CD14-positive monocyte (primary cell): ENCODE measurements at regions not wholly inside any gene's neighbourhood (a gene's known extent, or its start where the extent isn't known, plus 50 kb on each side); places are given as distances from the start of the nearest gene placed in this dataset.

Source experiments
- DNase-seq, 3 donors: peaks; one replicate each; pipeline ENCODE4 v3.0.0-alpha.2; 2011 to 2022
- H2AFZ ChIP-seq: 2 replicates; pipeline ENCODE4 v1.6.0; 2012; ENCODE audit warnings: mild to moderate bottlenecking, low read depth, low read length, inconsistent platforms; ENCODE audit not compliant: insufficient read depth, poor library complexity, severe bottlenecking
- H3K27ac ChIP-seq, 2 donors: 1 replicate in 1 of 2; 2 replicates in 1 of 2; pipeline ENCODE4 v1.5.1; 2012 to 2013; ENCODE audit warnings: low read length in 2 of 2, control low read depth in 1 of 2, inconsistent platforms in 1 of 2, low read depth in 1 of 2, mild to moderate bottlenecking in 1 of 2
- H3K27me3 ChIP-seq, 2 donors: one replicate each; pipeline versions ENCODE4 v1.6.0 to v1.6.1; 2011 to 2013; ENCODE audit warnings: low read length in 2 of 2; ENCODE audit not compliant: control insufficient read depth in 2 of 2, insufficient read depth in 2 of 2
- H3K36me3 ChIP-seq, 2 donors: replicated peaks in 1 of 2; 1 replicate in 1 of 2; 2 replicates in 1 of 2; pipeline versions ENCODE4 v1.5.1 to v1.6.1; 2012 to 2013; ENCODE audit warnings: low read length in 2 of 2, control low read depth in 1 of 2, inconsistent platforms in 1 of 2, mild to moderate bottlenecking in 1 of 2; ENCODE audit not compliant: insufficient read depth in 2 of 2, control insufficient read depth in 1 of 2
- H3K4me1 ChIP-seq, 2 donors: 1 replicate in 1 of 2; 2 replicates in 1 of 2; pipeline versions ENCODE4 v1.5.1 to v1.6.1; 2012 to 2013; ENCODE audit warnings: low read length in 2 of 2, control low read depth in 1 of 2, inconsistent platforms in 1 of 2, mild to moderate bottlenecking in 1 of 2, moderate library complexity in 1 of 2; ENCODE audit not compliant: insufficient read depth in 2 of 2, control insufficient read depth in 1 of 2
- H3K4me2 ChIP-seq: replicated peaks from 2 replicates; pipeline ENCODE3; 2012; ENCODE audit warnings: low read length, moderate library complexity, mild to moderate bottlenecking; ENCODE audit not compliant: poor library complexity, severe bottlenecking; ENCODE audit errors: extremely low read depth
- H3K4me3 ChIP-seq, 3 experiments: fragments of 200-600 bp in 1 of 3; sonication (generic) in 1 of 3; replicated peaks in 1 of 3; 1 replicate in 2 of 3; 2 replicates in 1 of 3; pipeline ENCODE4 v1.5.1; 2011 to 2013; ENCODE audit warnings: low read length in 3 of 3, mild to moderate bottlenecking in 3 of 3, control low read depth in 2 of 3, low read depth in 2 of 3, inconsistent platforms in 1 of 3, moderate library complexity in 1 of 3
- H3K79me2 ChIP-seq: 2 replicates; pipeline ENCODE4 v1.6.0; 2012; ENCODE audit warnings: mild to moderate bottlenecking, control low read depth, inconsistent platforms, low read length, moderate library complexity; ENCODE audit not compliant: insufficient read depth
- H3K9ac ChIP-seq: 2 replicates; pipeline ENCODE4 v1.6.0; 2017; ENCODE audit warnings: low read length, mild to moderate bottlenecking; ENCODE audit not compliant: insufficient read depth, poor library complexity, severe bottlenecking
- H3K9me3 ChIP-seq, 2 donors: replicated peaks in 1 of 2; 1 replicate in 1 of 2; 2 replicates in 1 of 2; pipeline versions ENCODE4 v1.5.1 to v1.6.1; 2012 to 2013; ENCODE audit warnings: low read length in 2 of 2, control low read depth in 1 of 2; ENCODE audit not compliant: control insufficient read depth in 1 of 2, insufficient read depth in 1 of 2
- H4K20me1 ChIP-seq: 2 replicates; pipeline ENCODE4 v1.6.0; 2012; ENCODE audit warnings: mild to moderate bottlenecking, low read length, control low read depth, moderate library complexity; ENCODE audit not compliant: insufficient read depth
- H3K27ac Mint-ChIP-seq, 7 donors: one replicate each; pipeline ENCODE4 v1.8.0; 2020; ENCODE audit warnings: mild to moderate bottlenecking in 7 of 7, mixed read lengths in 7 of 7, moderate library complexity in 6 of 7, inconsistent platforms in 2 of 7
- H3K27me3 Mint-ChIP-seq, 3 donors: one replicate each; pipeline ENCODE4 v1.8.0; 2021 to 2022; ENCODE audit warnings: low read depth in 3 of 3, mild to moderate bottlenecking in 3 of 3, mixed read lengths in 3 of 3, moderate library complexity in 3 of 3, inconsistent platforms in 1 of 3
- H3K36me3 Mint-ChIP-seq, 2 donors: one replicate each; pipeline ENCODE4 v1.8.0; 2020; ENCODE audit warnings: mixed read lengths in 2 of 2, inconsistent platforms in 1 of 2, mild to moderate bottlenecking in 1 of 2
- H3K4me1 Mint-ChIP-seq: one replicate; pipeline ENCODE4 v1.8.0; 2020; ENCODE audit warnings: mild to moderate bottlenecking, mixed read lengths
- H3K4me3 Mint-ChIP-seq, 2 donors: one replicate each; pipeline ENCODE4 v1.8.0; 2020; ENCODE audit warnings: mild to moderate bottlenecking in 2 of 2, mixed read lengths in 2 of 2, moderate library complexity in 1 of 2
- H3K9me3 Mint-ChIP-seq, 7 donors: one replicate each; pipeline ENCODE4 v1.8.0; 2020 to 2022; ENCODE audit warnings: mixed read lengths in 7 of 7, mild to moderate bottlenecking in 6 of 7, moderate library complexity in 6 of 7, inconsistent platforms in 2 of 7
- CTCF ChIP-seq: fragments of 200-600 bp; IDR thresholded peaks from one replicate; pipeline ENCODE4 v1.8.0; 2022; ENCODE audit warnings: antibody characterized with exemption, mild to moderate bottlenecking
- WGBS: methylation state at CpG from one replicate; pipeline ENCODE4 v1.1.5; 2013; ENCODE audit warnings: missing lambda C conversion rate; ENCODE audit not compliant: insufficient coverage; 5-methylcytosine and 5-hydroxymethylcytosine counted together
- intact Hi-C, 2 donors: fragments of 100-400 bp; cut with micrococcal nuclease; formaldehyde crosslinking; loops; one replicate each; pipeline versions ENCODE4 v1.15.0 to v1.15.1; 2023

GRCh38 chr3:177561769-177562392 is 364.6 kb upstream of the TBL1XR1 start:
- Histone ChIP-seq H3K4me1 (no peaks in the 10 kb centered on the region), H3K36me3 (no peaks in the 10 kb centered on the region), H3K9ac (no peak overlapping the region), H3K4me2 (no peak overlapping the region), H2AFZ (no peak overlapping the region), H3K4me3 (no peak overlapping the region), H4K20me1 (no peaks in the 10 kb centered on the region), H3K27me3 (no peaks in the 10 kb centered on the region), H3K9me3 (no peaks in the 10 kb centered on the region), H3K27ac (no peak overlapping the region), H3K79me2 (no peaks in the 10 kb centered on the region)
- Mint-ChIP-seq H3K4me3 (no peak overlapping the region), H3K27ac (peak overlapping the region in 1 of 7 donors; percentile 42), H3K9me3 (no peaks in the 10 kb centered on the region), H3K27me3 (peaks cover 0 to 2% (median 0%) of the 10 kb centered on the region in 3 donors), H3K4me1 (no peaks in the 10 kb centered on the region), H3K36me3 (no peaks in the 10 kb centered on the region)
- intact Hi-C loops: no loop called here
- DNase-seq: no peak
- WGBS: 93% methylated on average over 5 of the region's 8 CpGs
- TF ChIP-seq CTCF: no peak

GRCh38 chr3:177563243-177563780 is 366.0 kb upstream of the TBL1XR1 start:
- H2AFZ ChIP-seq: no peak overlapping the region
- no peaks in the 10 kb centered on the region for H3K4me1 ChIP-seq
- Mint-ChIP-seq H3K4me3 (no peak overlapping the region), H3K27ac (no peak overlapping the region), H3K36me3 (no peaks in the 10 kb centered on the region), H3K9me3 (no peaks in the 10 kb centered on the region), H3K27me3 (peaks cover 0 to 2% (median 0%) of the 10 kb centered on the region in 3 donors), H3K4me1 (no peaks in the 10 kb centered on the region)
- H3K27me3 ChIP-seq: no peaks in the 10 kb centered on the region
- no peaks in the 10 kb centered on the region for H4K20me1 ChIP-seq
- no peak overlapping the region for H3K4me3 ChIP-seq
- H3K36me3 ChIP-seq: no peaks in the 10 kb centered on the region
- intact Hi-C loops: no loop called here
- H3K9ac ChIP-seq: no peak overlapping the region
- no peak overlapping the region for H3K4me2 ChIP-seq
- no peak overlapping the region for H3K27ac ChIP-seq
- no CpG with 5 or more reads among the region's 3 CpGs for WGBS
- H3K79me2 ChIP-seq: no peaks in the 10 kb centered on the region
- TF ChIP-seq CTCF: no peak
- no peaks in the 10 kb centered on the region for H3K9me3 ChIP-seq
- DNase-seq: no peak
